GM04503 (cell line): ENCODE measurements at regions not wholly inside any gene's neighbourhood (a gene's known extent, or its start where the extent isn't known, plus 50 kb on each side); places are given as distances from the start of the nearest gene placed in this dataset.
"Not testable (repeated sequence)": the region's sequence is repeated elsewhere in the genome, so short reads cannot be mapped to it uniquely, and the experiment has no call there.

Source experiments
- DNase-seq: peaks from one replicate; pipeline ENCODE4 v3.0.0-alpha.2; 2012; ENCODE audit warnings: low read depth

GRCh38 chr2:234156326-234156725 lies 105.8 kb downstream of the SPP2 start:
- no peak for DNase-seq

- DNase-seq: not testable (repeated sequence)
Observed at GRCh38 chr2:234152835-234153234, 102.3 kb downstream of the SPP2 start.

DNA sequence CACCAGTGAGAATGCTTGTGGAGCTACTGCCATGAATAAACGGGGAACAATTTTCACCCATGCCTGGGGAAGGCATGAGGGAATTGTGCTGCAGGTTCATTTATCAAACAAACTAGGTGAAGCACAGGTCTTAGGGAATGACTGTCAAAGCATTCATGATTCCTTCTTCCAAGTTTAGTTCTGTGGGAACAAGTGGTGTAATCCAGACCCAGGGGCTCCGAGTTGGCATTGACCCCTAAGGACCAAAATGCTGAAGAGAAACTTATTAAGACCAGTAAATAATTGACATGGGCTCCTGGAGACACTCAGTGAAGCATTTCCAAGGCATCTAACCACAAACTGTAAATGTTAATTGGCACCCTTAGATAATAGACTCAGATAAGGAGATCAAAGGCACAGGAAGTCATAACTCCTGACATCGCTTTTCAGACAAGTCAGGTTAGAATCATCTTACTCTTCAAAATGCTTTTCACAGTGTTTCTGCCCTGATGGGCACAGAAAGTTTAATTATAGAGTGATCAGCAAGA lies 96.9 kb downstream of the SPP2 start:
- no peak for DNase-seq

DNA sequence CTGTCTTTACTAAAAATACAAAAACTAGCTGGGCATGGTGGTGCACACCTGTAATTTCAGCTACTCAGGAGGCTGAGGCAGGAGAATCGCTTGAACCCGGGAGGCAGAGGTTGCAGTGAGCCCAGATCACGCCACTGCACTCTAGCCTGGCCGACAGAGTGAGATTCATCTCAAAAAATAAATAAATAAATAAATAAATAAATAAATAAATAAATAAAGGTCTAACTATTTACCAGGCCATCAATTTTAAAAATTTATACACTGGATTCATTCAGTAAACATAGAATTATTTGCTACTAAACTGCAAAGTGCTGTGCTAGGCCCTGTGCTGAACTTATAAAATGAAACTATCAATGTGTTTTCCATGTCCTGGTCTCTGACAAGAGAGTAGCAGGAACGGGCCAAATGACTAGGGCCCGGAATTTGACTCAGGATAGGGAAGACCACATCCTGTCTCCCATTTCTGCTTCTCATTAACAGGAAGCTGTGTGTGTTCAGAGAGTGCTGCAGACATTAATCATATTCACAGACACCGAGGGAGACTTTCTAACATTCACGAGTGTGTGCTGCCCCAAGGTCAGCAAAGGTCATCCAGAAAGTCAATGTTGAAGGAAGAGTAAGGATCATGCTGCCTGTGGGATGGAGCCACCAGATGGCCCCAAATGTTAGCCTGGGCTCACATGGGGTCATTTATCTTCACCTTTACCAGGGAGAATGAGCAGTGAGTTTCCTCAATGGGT lies 95.8 kb downstream of the SPP2 start:
- DNase-seq: peak; percentile 66

GRCh38 chr2:234145511-234145910 lies 95.0 kb downstream of the SPP2 start:
- no peak for DNase-seq

- no peak for DNase-seq
Observed at GRCh38 chr2:234145057-234145456, 94.6 kb downstream of the SPP2 start.

GRCh38 chr2:234143896-234144295 lies 93.4 kb downstream of the SPP2 start:
- no peak for DNase-seq

GRCh38 chr2:234142530-234142929 lies 92.0 kb downstream of the SPP2 start:
- DNase-seq: no peak

GRCh38 chr2:234139755-234140154 lies 89.3 kb downstream of the SPP2 start:
- DNase-seq: no peak

GRCh38 chr2:234138836-234139235 lies 88.3 kb downstream of the SPP2 start:
- no peak for DNase-seq

- no peak for DNase-seq
Observed at GRCh38 chr2:234137400-234138014, 87.0 kb downstream of the SPP2 start.

- DNase-seq: no peak
Observed at GRCh38 chr2:234136461-234136860, 86.0 kb downstream of the SPP2 start.

DNA sequence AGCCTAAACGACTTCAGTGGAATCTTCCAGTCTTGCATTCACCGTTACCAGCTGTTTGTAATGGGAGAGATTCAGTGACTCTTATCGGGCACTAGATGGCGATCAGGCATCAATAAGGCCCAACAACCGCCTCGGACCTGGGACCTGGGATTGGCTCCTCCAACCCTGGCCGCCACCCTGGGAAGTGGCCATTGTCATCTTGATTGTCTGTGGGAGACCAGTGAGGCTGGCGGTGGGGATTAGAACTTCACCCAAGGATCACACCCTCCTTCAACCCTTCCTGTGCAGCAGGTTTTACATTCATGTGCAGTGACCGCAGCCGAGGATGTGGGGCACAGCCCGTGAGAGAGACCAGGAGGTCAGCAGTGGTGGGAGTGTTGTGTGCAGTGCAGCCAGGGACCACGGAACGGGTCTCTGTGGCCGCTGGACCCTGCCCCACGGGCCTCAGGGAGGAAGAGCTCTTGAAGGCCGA lies 85.3 kb downstream of the SPP2 start:
- no peak for DNase-seq

DNA sequence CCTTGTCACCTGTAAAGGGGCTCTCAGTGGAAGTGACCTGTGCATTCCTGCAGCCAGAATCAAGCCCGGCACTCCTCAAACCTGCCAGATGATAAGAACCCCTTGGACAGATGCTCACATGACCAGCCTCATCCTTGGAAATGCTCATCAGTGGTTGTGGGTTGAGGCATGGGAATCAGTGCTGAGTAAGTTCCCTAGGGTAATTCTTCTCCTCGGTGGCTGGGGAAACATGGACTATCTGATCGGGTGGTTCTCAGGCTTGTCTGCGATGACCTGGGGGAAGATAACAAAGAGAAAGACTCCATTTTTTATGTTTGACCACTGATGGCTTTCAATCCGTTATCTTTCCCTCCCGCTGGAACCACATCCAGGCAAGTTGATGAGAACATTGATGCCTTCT lies 84.0 kb downstream of the SPP2 start:
- DNase-seq: no peak

DNA sequence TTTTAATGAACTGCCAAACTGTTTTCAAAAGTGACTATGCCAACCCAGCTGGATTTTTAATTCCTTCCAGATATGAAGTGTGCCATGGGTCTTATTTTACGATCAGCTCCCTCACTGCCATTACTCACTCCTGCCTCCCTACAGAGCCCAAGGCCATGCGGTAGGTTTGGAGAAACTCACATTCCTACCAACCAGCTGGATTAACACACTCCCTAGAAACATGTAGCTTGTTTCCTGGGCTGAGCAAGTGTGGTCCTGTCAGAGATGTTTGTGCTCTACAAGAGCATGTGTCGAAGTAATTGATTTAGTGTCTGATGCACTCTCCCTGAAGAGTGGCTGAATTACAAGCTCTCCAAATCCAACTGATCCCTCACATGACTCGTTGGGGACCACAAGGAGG lies 82.5 kb downstream of the SPP2 start:
- DNase-seq: peak; percentile 39

DNA sequence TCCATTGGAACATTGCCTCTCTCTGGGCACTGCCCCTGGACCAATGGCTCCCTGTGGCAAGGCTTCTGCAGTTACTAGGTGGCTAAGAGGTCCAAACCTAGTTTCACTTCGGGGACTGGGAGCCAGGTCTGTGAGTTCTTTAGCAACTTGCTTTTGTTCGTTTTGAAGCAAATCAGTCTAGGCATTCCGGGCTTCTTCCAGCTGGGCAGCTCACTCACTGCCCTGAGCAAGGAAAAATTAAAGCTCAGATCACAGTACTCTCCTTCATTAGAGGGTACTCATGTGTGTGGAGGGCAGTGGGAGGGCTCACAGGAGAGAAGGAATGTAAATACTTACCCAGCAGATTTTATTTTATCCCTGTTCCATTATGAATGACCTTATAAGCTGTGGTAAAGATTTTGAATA lies 80.3 kb downstream of the SPP2 start:
- no peak for DNase-seq

- DNase-seq: no peak
Observed at GRCh38 chr2:234128606-234129005, 78.1 kb downstream of the SPP2 start.
